ENCODE measurements at regions not wholly inside any gene's neighbourhood (a gene's known extent, or its start where the extent isn't known, plus 50 kb on each side); places are given as distances from the start of the nearest gene placed in this dataset.

- H3K36me3 ChIP-seq = no peaks in the 10 kb centered on the region
- H3K27ac ChIP-seq = no peak overlapping the region
- no peak for TF ChIP-seq CTCF (IDR thresholded peaks at IDR 0.05)
- no peak for ATAC-seq
- no peak overlapping the region for H3K4me3 ChIP-seq
- no peak for DNase-seq
- H3K4me1 ChIP-seq = no peaks in the 10 kb centered on the region
- H3K9me3 ChIP-seq = no peaks in the 10 kb centered on the region
- intact Hi-C loops (cut with DNase I) = no loop called here
- no peaks in the 10 kb centered on the region for H3K27me3 ChIP-seq
Observed at GRCh38 chr4:157810137-157810774, 362.6 kb downstream of the GASK1B start.

GRCh38 chr4:157808796-157809383 lies 363.9 kb downstream of the GASK1B start:
- no peak for TF ChIP-seq CTCF (IDR thresholded peaks at IDR 0.05)
- no peak for DNase-seq
- Histone ChIP-seq H3K9me3 (no peaks in the 10 kb centered on the region), H3K36me3 (no peaks in the 10 kb centered on the region), H3K27ac (no peak overlapping the region), H3K4me1 (no peaks in the 10 kb centered on the region), H3K27me3 (no peaks in the 10 kb centered on the region), H3K4me3 (no peak overlapping the region)
- no peak for ATAC-seq
- intact Hi-C loops (cut with DNase I) = no loop called here

GRCh38 chr4:157806184-157806583 lies 366.6 kb downstream of the GASK1B start:
- H3K9me3 ChIP-seq = no peaks in the 10 kb centered on the region
- H3K27ac ChIP-seq = no peak overlapping the region
- DNase-seq (no peak), ATAC-seq (no peak)
- H3K4me1 ChIP-seq = no peaks in the 10 kb centered on the region
- no peaks in the 10 kb centered on the region for H3K36me3 ChIP-seq
- no peak overlapping the region for H3K4me3 ChIP-seq
- no peaks in the 10 kb centered on the region for H3K27me3 ChIP-seq
- intact Hi-C loops (cut with DNase I) = no loop called here
- TF ChIP-seq CTCF (IDR thresholded peaks at IDR 0.05) = no peak

- no peak for TF ChIP-seq CTCF (IDR thresholded peaks at IDR 0.05)
- DNase-seq = no peak
- intact Hi-C loops (cut with DNase I) = no loop called here
Observed at GRCh38 chr4:157804986-157805385, 367.8 kb downstream of the GASK1B start.

GRCh38 chr4:157803845-157804521 lies 368.8 kb downstream of the GASK1B start:
- Histone ChIP-seq H3K9me3 (no peaks in the 10 kb centered on the region), H3K27ac (no peak overlapping the region), H3K27me3 (no peaks in the 10 kb centered on the region), H3K36me3 (no peaks in the 10 kb centered on the region), H3K4me3 (no peak overlapping the region), H3K4me1 (no peaks in the 10 kb centered on the region)
- intact Hi-C loops (cut with DNase I) = no loop called here
- TF ChIP-seq CTCF (IDR thresholded peaks at IDR 0.05) = no peak
- DNase-seq = no peak
- no peak for ATAC-seq

More at GRCh38 chr4:157804986-157805385, 367.8 kb downstream of the GASK1B start:
- ATAC-seq = no peak
- Histone ChIP-seq H3K9me3 (no peaks in the 10 kb centered on the region), H3K4me3 (no peak overlapping the region), H3K36me3 (no peaks in the 10 kb centered on the region), H3K4me1 (no peaks in the 10 kb centered on the region), H3K27ac (no peak overlapping the region), H3K27me3 (no peaks in the 10 kb centered on the region)
